ENCODE measurements at regions not wholly inside any gene's neighbourhood (a gene's known extent, or its start where the extent isn't known, plus 50 kb on each side); places are given as distances from the start of the nearest gene placed in this dataset.

DNA sequence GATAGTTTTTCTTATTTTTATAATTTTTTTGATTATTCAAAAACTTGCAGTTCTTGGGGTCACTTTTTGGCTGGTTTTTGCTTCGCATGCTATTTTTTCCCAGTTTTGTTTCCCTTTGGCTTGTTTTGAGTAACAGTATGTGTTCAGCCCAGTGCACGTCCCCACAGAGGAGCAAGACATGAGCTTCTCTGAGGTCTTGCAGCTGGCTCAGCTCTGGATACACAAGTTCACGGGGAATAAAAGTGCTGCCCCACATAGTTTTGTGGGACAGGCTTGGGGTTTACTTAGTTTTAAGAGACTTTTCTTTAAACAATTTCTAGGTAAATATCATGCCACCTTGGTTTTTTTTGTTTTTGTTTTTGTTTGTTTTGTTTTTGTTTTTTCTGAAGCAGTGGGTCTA is 297.8 kb upstream of the IRX1 start:
- no peak overlapping the region for H3K4me3 ChIP-seq (ENCODE audit: low read depth, low read length)
- DNase-seq (ENCODE audit: low read depth), result no peak
- TF ChIP-seq, protein P1, sequence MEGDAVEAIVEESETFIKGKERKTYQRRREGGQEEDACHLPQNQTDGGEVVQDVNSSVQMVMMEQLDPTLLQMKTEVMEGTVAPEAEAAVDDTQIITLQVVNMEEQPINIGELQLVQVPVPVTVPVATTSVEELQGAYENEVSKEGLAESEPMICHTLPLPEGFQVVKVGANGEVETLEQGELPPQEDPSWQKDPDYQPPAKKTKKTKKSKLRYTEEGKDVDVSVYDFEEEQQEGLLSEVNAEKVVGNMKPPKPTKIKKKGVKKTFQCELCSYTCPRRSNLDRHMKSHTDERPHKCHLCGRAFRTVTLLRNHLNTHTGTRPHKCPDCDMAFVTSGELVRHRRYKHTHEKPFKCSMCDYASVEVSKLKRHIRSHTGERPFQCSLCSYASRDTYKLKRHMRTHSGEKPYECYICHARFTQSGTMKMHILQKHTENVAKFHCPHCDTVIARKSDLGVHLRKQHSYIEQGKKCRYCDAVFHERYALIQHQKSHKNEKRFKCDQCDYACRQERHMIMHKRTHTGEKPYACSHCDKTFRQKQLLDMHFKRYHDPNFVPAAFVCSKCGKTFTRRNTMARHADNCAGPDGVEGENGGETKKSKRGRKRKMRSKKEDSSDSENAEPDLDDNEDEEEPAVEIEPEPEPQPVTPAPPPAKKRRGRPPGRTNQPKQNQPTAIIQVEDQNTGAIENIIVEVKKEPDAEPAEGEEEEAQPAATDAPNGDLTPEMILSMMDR (IDR thresholded peaks at IDR 0.05; ENCODE audit: low read depth, low read length, missing control alignments), result no peak
- in situ Hi-C loops (cut with HindIII; ENCODE audit: low sequenced_read_pairs), result no loop called here

DNA sequence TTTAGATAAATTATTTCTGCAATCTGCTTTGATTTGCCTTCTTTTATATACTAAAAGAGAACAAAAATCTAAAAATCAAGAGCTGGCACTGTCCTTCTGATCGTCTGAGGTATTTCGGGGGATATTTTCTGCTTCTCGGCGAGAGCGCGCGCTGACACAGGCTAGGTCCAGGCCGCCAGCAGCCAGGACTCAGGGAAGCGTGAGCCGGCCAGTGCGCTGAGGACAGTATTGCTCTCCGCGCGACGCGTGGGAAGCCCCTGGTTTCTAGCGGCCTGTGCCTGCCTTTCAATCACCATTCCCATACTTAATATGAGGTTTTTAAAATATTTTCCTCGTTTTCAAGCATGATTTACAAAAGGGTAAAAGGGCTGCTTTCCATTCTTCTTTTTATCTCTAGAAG is 307.3 kb upstream of the IRX1 start:
- TF ChIP-seq, protein P1 (IDR thresholded peaks at IDR 0.05; ENCODE audit: low read depth, low read length, missing control alignments), result no peak
- DNase-seq (ENCODE audit: low read depth), result no peak
- in situ Hi-C loops (cut with HindIII; ENCODE audit: low sequenced_read_pairs), result no loop called here
- no peak overlapping the region for H3K4me3 ChIP-seq (ENCODE audit: low read depth, low read length)

GRCh38 chr5:3287516-3287915 is 308.1 kb upstream of the IRX1 start:
- in situ Hi-C loops (cut with HindIII; ENCODE audit: low sequenced_read_pairs), result no loop called here
- TF ChIP-seq, protein P1 (IDR thresholded peaks at IDR 0.05; ENCODE audit: low read depth, low read length, missing control alignments), result no peak
- no peak for DNase-seq (ENCODE audit: low read depth)
- no peak overlapping the region for H3K4me3 ChIP-seq (ENCODE audit: low read depth, low read length)

GRCh38 chr5:3285621-3286020 is 310.0 kb upstream of the IRX1 start:
- in situ Hi-C loops (cut with HindIII; ENCODE audit: low sequenced_read_pairs), result no loop called here
- TF ChIP-seq, protein P1 (IDR thresholded peaks at IDR 0.05; ENCODE audit: low read depth, low read length, missing control alignments), result no peak

GRCh38 chr5:3284506-3284905 is 311.1 kb upstream of the IRX1 start:
- H3K4me3 ChIP-seq (ENCODE audit: low read depth, low read length), result no peak overlapping the region
- TF ChIP-seq, protein P1 (IDR thresholded peaks at IDR 0.05; ENCODE audit: low read depth, low read length, missing control alignments), result no peak
- DNase-seq (ENCODE audit: low read depth), result no peak
- in situ Hi-C loops (cut with HindIII; ENCODE audit: low sequenced_read_pairs), result no loop called here

More at GRCh38 chr5:3285621-3286020, 310.0 kb upstream of the IRX1 start:
- no peak overlapping the region for H3K4me3 ChIP-seq (ENCODE audit: low read depth, low read length)
- no peak for DNase-seq (ENCODE audit: low read depth)

- in situ Hi-C loops (cut with HindIII; ENCODE audit: low sequenced_read_pairs), result no loop called here
- no peak for DNase-seq (ENCODE audit: low read depth)
- TF ChIP-seq, protein P1 (IDR thresholded peaks at IDR 0.05; ENCODE audit: low read depth, low read length, missing control alignments), result no peak
- no peak overlapping the region for H3K4me3 ChIP-seq (ENCODE audit: low read depth, low read length)
Measured at GRCh38 chr5:3282841-3283240, 312.8 kb upstream of the IRX1 start.

- TF ChIP-seq, protein P1 (IDR thresholded peaks at IDR 0.05; ENCODE audit: low read depth, low read length, missing control alignments), result no peak
- in situ Hi-C loops (cut with HindIII; ENCODE audit: low sequenced_read_pairs), result no loop called here
- H3K4me3 ChIP-seq (ENCODE audit: low read depth, low read length), result no peak overlapping the region
- no peak for DNase-seq (ENCODE audit: low read depth)
Measured at GRCh38 chr5:3281366-3281765, 314.3 kb upstream of the IRX1 start.

Measured in astrocyte of the cerebellum (primary cell).